Gastroesophageal sphincter (tissue), 4 donors: ENCODE measurements at regions not wholly inside any gene's neighbourhood (a gene's known extent, or its start where the extent isn't known, plus 50 kb on each side); places are given as distances from the start of the nearest gene placed in this dataset.

Source experiments
- ATAC-seq: fragments of 150-250 bp; one replicate; pipeline ENCODE4 v1.9.1; 2016; ENCODE audit warnings: mild to moderate bottlenecking, moderate library complexity
- H3K27ac ChIP-seq, 4 donors: fragments of 200-600 bp; sonication (generic) in 3 of 4; 1 replicate in 3 of 4; 2 replicates in 1 of 4; pipeline ENCODE4 v1.5.1; 2016 to 2019
- H3K27me3 ChIP-seq: fragments of 200-600 bp; sonication (generic); one replicate; pipeline ENCODE4 v1.5.1; 2019
- H3K36me3 ChIP-seq, 2 donors: fragments of 200-600 bp; sonication (generic); one replicate each; pipeline ENCODE4 v1.5.1; 2019; ENCODE audit warnings: control low read depth in 1 of 2
- H3K4me1 ChIP-seq, 3 donors: fragments of 200-600 bp; sonication (generic); 1 replicate in 2 of 3; 2 replicates in 1 of 3; pipeline ENCODE4 v1.5.1; 2016 to 2019; ENCODE audit warnings: control low read depth in 2 of 3
- H3K4me3 ChIP-seq, 2 donors: fragments of 200-600 bp; sonication (generic); one replicate each; pipeline ENCODE4 v1.5.1; 2019; ENCODE audit warnings: mild to moderate bottlenecking in 1 of 2, moderate library complexity in 1 of 2
- H3K9me3 ChIP-seq, 3 donors: fragments of 200-600 bp; sonication (generic); one replicate each; pipeline ENCODE4 v1.5.1; 2017 to 2019; ENCODE audit warnings: control low read depth in 2 of 3
- CTCF ChIP-seq, 4 experiments: fragments of 200-600 bp in 2 of 4; fragments of 450-650 bp in 2 of 4; sonication (generic) in 1 of 4; IDR thresholded peaks; one replicate each; pipeline ENCODE4 v1.5.1; 2017 to 2019; ENCODE audit warnings: antibody characterized with exemption in 4 of 4, mild to moderate bottlenecking in 2 of 4, moderate library complexity in 2 of 4
- EP300 ChIP-seq: sonication (generic); formaldehyde crosslinking; IDR thresholded peaks from one replicate; pipeline ENCODE4 v1.6.1; 2017; ENCODE audit warnings: antibody characterized with exemption, mild to moderate bottlenecking
- POLR2A ChIP-seq, 2 donors: fragments of 450-650 bp; IDR thresholded peaks; one replicate each; pipeline ENCODE4 v1.6.1; 2017; ENCODE audit warnings: antibody characterized with exemption in 2 of 2, mild to moderate bottlenecking in 2 of 2, moderate library complexity in 1 of 2
- POLR2AphosphoS5 ChIP-seq: sonication (generic); formaldehyde crosslinking; IDR thresholded peaks from one replicate; pipeline ENCODE4 v1.6.1; 2017; ENCODE audit warnings: antibody characterized with exemption
- WGBS, 2 donors: methylation state at CpG; one replicate each; pipeline ENCODE4 v1.1.5; 2018; ENCODE audit warnings: low coverage in 1 of 2; 5-methylcytosine and 5-hydroxymethylcytosine counted together

- WGBS, 2 donors = 11 to 23% methylated on average over 4 to 10 of the region's 10 CpGs
- peak overlapping the region in 1 of 2 donors; percentile 79 for H3K4me3 ChIP-seq
- H3K36me3 ChIP-seq = no peaks in the 10 kb centered on the region
Measured at GRCh38 chr15:26081758-26082220, 218.7 kb upstream of the ATP10A start.

GRCh38 chr15:26075770-26076169 is 212.6 kb upstream of the ATP10A start:
- TF ChIP-seq POLR2A (IDR thresholded peaks at IDR 0.05) = no peak
- TF ChIP-seq EP300 = no peak
- TF ChIP-seq CTCF (IDR thresholded peaks at IDR 0.05) = no peak
- no peak for TF ChIP-seq POLR2AphosphoS5
- Histone ChIP-seq H3K4me3 (no peak overlapping the region), H3K4me1 (no peaks in the 10 kb centered on the region), H3K27me3 (no peaks in the 10 kb centered on the region), H3K36me3 (no peaks in the 10 kb centered on the region), H3K9me3 (no peaks in the 10 kb centered on the region), H3K27ac (no peak overlapping the region)
- WGBS, 2 donors = 84 to 88% methylated on average over 4 of the region's 4 CpGs
- no peak for ATAC-seq

More at GRCh38 chr15:26081758-26082220, 218.7 kb upstream of the ATP10A start:
- H3K27me3 ChIP-seq = no peaks in the 10 kb centered on the region
- H3K4me1 ChIP-seq = peaks cover 0 to 21% (median 0%) of the 10 kb centered on the region in 3 donors
- no peaks in the 10 kb centered on the region for H3K9me3 ChIP-seq
- H3K27ac ChIP-seq = peak overlapping the region; percentile 59 to 95 (median 90)
- ATAC-seq = no peak
- TF ChIP-seq POLR2A (IDR thresholded peaks at IDR 0.05) (no peak), CTCF (IDR thresholded peaks at IDR 0.05) (no peak), EP300 (no peak), POLR2AphosphoS5 (no peak)

GRCh38 chr15:26073430-26074333 is 210.6 kb upstream of the ATP10A start:
- H3K9me3 ChIP-seq = no peaks in the 10 kb centered on the region
- no peaks in the 10 kb centered on the region for H3K4me1 ChIP-seq
- ATAC-seq = no peak
- no peak overlapping the region for H3K4me3 ChIP-seq
- no peaks in the 10 kb centered on the region for H3K27me3 ChIP-seq
- 57 to 68% methylated on average over 4 to 6 of the region's 6 CpGs for WGBS, 2 donors
- TF ChIP-seq POLR2A (IDR thresholded peaks at IDR 0.05) (no peak), EP300 (no peak), CTCF (IDR thresholded peaks at IDR 0.05) (no peak), POLR2AphosphoS5 (no peak)
- H3K27ac ChIP-seq = no peak overlapping the region
- no peaks in the 10 kb centered on the region for H3K36me3 ChIP-seq

GRCh38 chr15:26070095-26070532 is 207.0 kb upstream of the ATP10A start:
- no peak overlapping the region for H3K27ac ChIP-seq
- no peaks in the 10 kb centered on the region for H3K36me3 ChIP-seq
- 34 to 62% methylated on average over 8 of the region's 8 CpGs for WGBS, 2 donors
- TF ChIP-seq POLR2AphosphoS5 (no peak), CTCF (IDR thresholded peaks at IDR 0.05) (no peak), EP300 (no peak), POLR2A (IDR thresholded peaks at IDR 0.05) (no peak)
- H3K27me3 ChIP-seq = no peaks in the 10 kb centered on the region
- no peak for ATAC-seq
- no peak overlapping the region for H3K4me3 ChIP-seq
- no peaks in the 10 kb centered on the region for H3K4me1 ChIP-seq
- H3K9me3 ChIP-seq = peaks cover 0 to 5% (median 0%) of the 10 kb centered on the region in 3 donors
